HG03469 (cell line): ENCODE measurements at regions not wholly inside any gene's neighbourhood (a gene's known extent, or its start where the extent isn't known, plus 50 kb on each side); places are given as distances from the start of the nearest gene placed in this dataset.

Experiments
- ATAC-seq: cut with Tn5 transposase; IDR thresholded peaks from one replicate; pipeline ENCODE4 v1.9.1; 2021; ENCODE audit warnings: mild to moderate bottlenecking, moderate library complexity, moderate number of reproducible peaks; ENCODE audit not compliant: unreplicated experiment

GRCh38 chr1:37127254-37127748 is 93.0 kb upstream of the GRIK3 start:
- ATAC-seq, result no peak

- ATAC-seq, result no peak
These were observed 93.8 kb upstream of the GRIK3 start for GRCh38 chr1:37128091-37128490.

- ATAC-seq, result no peak
These were observed 96.1 kb upstream of the GRIK3 start for GRCh38 chr1:37130221-37130948.

- ATAC-seq, result no peak
These were observed 97.0 kb upstream of the GRIK3 start for GRCh38 chr1:37131281-37131680.

- no peak for ATAC-seq
These were observed 99.2 kb upstream of the GRIK3 start for GRCh38 chr1:37133276-37134145.

GRCh38 chr1:37134599-37134998 is 100.3 kb upstream of the GRIK3 start:
- no peak for ATAC-seq

- ATAC-seq, result no peak
These were observed 100.7 kb upstream of the GRIK3 start for GRCh38 chr1:37135032-37135431.

GRCh38 chr1:37137014-37137413 is 102.7 kb upstream of the GRIK3 start:
- no peak for ATAC-seq

- no peak for ATAC-seq
These were observed 103.3 kb upstream of the GRIK3 start for GRCh38 chr1:37137601-37138000.

- no peak for ATAC-seq
These were observed 109.5 kb upstream of the GRIK3 start for GRCh38 chr1:37143800-37144199.

GRCh38 chr1:37146071-37146470 is 111.8 kb upstream of the GRIK3 start:
- no peak for ATAC-seq

GRCh38 chr1:37147392-37147831 is 113.1 kb upstream of the GRIK3 start:
- ATAC-seq, result no peak

GRCh38 chr1:37147906-37148305 is 113.6 kb upstream of the GRIK3 start:
- no peak for ATAC-seq

- no peak for ATAC-seq
These were observed 114.3 kb upstream of the GRIK3 start for GRCh38 chr1:37148663-37149062.

- no peak for ATAC-seq
These were observed 115.0 kb upstream of the GRIK3 start for GRCh38 chr1:37149296-37149695.

GRCh38 chr1:37150986-37151385 is 116.7 kb upstream of the GRIK3 start:
- ATAC-seq, result no peak

GRCh38 chr1:37151789-37152188 is 117.5 kb upstream of the GRIK3 start:
- no peak for ATAC-seq

- no peak for ATAC-seq
These were observed 118.2 kb upstream of the GRIK3 start for GRCh38 chr1:37152491-37152890.

- ATAC-seq, result no peak
These were observed 119.1 kb upstream of the GRIK3 start for GRCh38 chr1:37153116-37154100.

GRCh38 chr1:37156646-37157045 is 122.3 kb upstream of the GRIK3 start:
- ATAC-seq, result no peak

GRCh38 chr1:37157634-37158033 is 123.3 kb upstream of the GRIK3 start:
- no peak for ATAC-seq
